Stimulated activated naive CD8-positive, alpha-beta T cell treated with anti-CD3 and anti-CD28 coated beads, Interleukin-15, Interleukin-2, amounts not matched to agents 100 ng/mL and 50 ng/mL, for 24 hours (primary cell): ENCODE measurements at regions not wholly inside any gene's neighbourhood (a gene's known extent, or its start where the extent isn't known, plus 50 kb on each side); places are given as distances from the start of the nearest gene placed in this dataset.

Experiments
- H3K27ac Mint-ChIP-seq: one replicate; pipeline ENCODE4 v1.8.0; 2021; ENCODE audit warnings: mild to moderate bottlenecking, mixed read lengths
- H3K27me3 Mint-ChIP-seq: one replicate; pipeline ENCODE4 v1.8.0; 2021; ENCODE audit warnings: mixed read lengths
- H3K36me3 Mint-ChIP-seq: one replicate; pipeline ENCODE4 v1.8.0; 2021; ENCODE audit warnings: low read depth, mixed read lengths
- H3K4me1 Mint-ChIP-seq: one replicate; pipeline ENCODE4 v1.8.0; 2021; ENCODE audit warnings: low read depth, mixed read lengths
- H3K4me3 Mint-ChIP-seq: one replicate; pipeline ENCODE4 v1.8.0; 2021; ENCODE audit warnings: mild to moderate bottlenecking, mixed read lengths
- H3K9me3 Mint-ChIP-seq: one replicate; pipeline ENCODE4 v1.8.0; 2021; ENCODE audit warnings: mixed read lengths

DNA sequence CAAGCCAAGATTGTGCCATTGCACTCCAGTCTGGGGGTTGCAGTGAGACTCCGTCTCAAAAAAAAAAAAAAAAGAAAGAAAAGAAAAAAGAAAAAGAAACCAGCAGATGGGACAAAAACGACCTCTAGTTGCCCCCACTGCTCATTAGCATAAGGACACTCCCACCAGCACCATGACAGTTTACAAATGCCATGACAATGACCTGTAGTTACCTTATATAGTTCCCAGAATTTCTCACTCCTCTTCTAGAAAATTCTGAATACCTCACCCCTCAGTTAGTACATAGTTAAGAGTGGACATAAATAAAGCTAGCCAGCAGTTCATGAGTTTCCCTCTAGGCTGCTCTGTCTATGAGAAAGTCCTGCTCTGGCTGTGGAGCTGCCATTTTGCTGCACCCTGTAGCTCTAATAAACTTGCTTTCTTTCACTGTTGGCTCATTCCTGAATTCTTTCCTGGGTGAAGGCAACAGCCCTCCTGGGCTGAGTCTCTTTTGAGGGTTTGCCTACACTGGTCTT is 276.8 kb upstream of the AKR1E2 start:
- H3K36me3 Mint-ChIP-seq: no peaks in the 10 kb centered on the region
- peaks cover 30% of the 10 kb centered on the region for H3K27me3 Mint-ChIP-seq
- no peaks in the 10 kb centered on the region for H3K9me3 Mint-ChIP-seq
- H3K4me3 Mint-ChIP-seq: no peak overlapping the region
- peaks cover 9% of the 10 kb centered on the region for H3K4me1 Mint-ChIP-seq
- no peak overlapping the region for H3K27ac Mint-ChIP-seq

DNA sequence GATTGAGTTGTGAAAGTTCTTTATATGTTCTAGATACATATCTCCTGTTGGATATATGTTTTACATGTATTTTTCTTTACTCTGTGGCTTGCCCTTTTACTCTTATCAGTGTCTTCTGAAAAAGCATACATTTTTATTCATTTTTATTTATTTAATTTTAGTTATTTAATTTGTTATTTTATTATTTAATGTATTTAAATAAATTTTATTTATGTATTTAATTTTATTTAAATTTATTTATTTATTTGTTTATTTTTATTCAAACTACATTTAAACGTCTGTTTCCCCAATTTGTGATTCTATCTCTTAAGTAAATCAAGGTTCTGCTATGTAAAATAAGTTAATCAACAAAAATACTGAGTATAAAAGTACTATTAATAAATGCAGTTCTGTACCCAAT is 279.1 kb upstream of the AKR1E2 start:
- Mint-ChIP-seq H3K4me1 (peaks cover 9% of the 10 kb centered on the region), H3K27me3 (peaks cover 34% of the 10 kb centered on the region), H3K27ac (no peak overlapping the region), H3K9me3 (no peaks in the 10 kb centered on the region), H3K4me3 (no peak overlapping the region), H3K36me3 (no peaks in the 10 kb centered on the region)

DNA sequence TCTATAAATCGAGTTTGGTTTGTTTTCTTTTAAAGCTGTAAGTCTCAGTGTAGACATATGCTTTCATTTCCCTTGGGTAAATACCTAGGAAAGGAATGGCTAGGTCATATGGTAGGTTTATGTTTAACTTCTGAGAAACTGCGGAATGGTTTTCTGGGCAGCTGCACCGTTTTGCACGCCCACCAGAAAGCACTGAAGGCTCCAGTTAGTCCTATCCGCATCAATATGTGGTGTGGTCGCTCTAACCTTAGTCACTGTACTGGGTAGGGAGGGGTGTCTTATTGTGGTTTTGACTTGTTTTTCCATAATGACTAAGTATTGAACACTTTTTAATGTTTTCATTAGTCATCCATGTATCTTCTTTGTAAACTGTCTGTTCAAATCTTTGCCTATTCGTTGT is 279.5 kb upstream of the AKR1E2 start:
- H3K27ac Mint-ChIP-seq: peak overlapping the region; percentile 68
- H3K4me3 Mint-ChIP-seq: no peak overlapping the region

DNA sequence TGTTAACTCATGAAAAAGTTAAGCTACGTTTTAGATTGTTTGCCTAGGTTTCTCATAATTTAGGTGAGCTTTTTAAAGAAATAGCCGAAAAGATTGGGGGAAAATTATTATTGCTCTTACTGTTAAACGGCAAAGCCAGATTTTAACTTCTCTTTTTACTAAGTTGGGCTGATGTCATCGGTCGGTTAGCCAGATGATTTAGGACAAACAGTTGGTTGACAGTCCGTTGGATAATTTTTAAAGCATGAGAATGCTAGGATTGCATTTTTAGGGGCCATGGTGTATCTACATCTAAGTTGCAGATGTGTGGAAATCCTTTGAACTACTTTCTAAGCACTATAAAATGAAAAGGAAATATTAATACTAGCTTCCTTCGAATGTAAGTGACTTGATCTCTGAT is 280.9 kb upstream of the AKR1E2 start:
- peaks cover 9% of the 10 kb centered on the region for H3K4me1 Mint-ChIP-seq
- peaks cover 34% of the 10 kb centered on the region for H3K27me3 Mint-ChIP-seq
- H3K36me3 Mint-ChIP-seq: no peaks in the 10 kb centered on the region
- no peak overlapping the region for H3K27ac Mint-ChIP-seq
- no peak overlapping the region for H3K4me3 Mint-ChIP-seq
- no peaks in the 10 kb centered on the region for H3K9me3 Mint-ChIP-seq

More for the DNA sequence above, 279.5 kb upstream of the AKR1E2 start:
- H3K9me3 Mint-ChIP-seq: no peaks in the 10 kb centered on the region
- H3K36me3 Mint-ChIP-seq: no peaks in the 10 kb centered on the region
- peaks cover 34% of the 10 kb centered on the region for H3K27me3 Mint-ChIP-seq
- H3K4me1 Mint-ChIP-seq: peaks cover 9% of the 10 kb centered on the region

DNA sequence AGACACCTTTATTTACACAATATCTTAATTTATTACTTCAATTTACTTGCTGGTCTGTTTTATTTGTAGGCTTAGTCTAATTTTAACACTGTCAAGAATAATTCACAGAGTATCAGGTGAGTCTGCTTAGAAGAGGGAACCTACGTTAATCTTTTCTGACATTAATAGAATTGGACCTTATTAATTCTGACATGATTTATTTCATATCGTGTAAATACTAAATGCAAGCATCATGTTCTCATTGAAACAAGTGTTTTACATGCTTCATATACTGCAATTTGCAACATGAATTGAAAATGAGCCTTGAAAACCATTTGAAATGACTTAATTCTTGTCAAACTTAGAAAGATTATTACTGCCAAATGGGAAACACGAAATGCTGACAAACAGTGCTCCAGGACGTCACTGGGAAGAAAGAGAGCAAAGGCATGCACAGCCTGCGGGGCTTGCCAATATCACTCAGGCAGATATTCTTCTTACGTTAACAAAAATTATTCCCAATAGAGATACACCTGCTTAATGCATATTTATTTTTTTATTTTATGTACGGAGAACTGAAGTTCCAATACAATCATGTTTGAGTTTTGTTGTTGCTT is 282.0 kb upstream of the AKR1E2 start:
- H3K36me3 Mint-ChIP-seq: no peaks in the 10 kb centered on the region
- peaks cover 34% of the 10 kb centered on the region for H3K27me3 Mint-ChIP-seq
- H3K9me3 Mint-ChIP-seq: no peaks in the 10 kb centered on the region
- no peak overlapping the region for H3K27ac Mint-ChIP-seq
- H3K4me1 Mint-ChIP-seq: peaks cover 9% of the 10 kb centered on the region
- H3K4me3 Mint-ChIP-seq: no peak overlapping the region

DNA sequence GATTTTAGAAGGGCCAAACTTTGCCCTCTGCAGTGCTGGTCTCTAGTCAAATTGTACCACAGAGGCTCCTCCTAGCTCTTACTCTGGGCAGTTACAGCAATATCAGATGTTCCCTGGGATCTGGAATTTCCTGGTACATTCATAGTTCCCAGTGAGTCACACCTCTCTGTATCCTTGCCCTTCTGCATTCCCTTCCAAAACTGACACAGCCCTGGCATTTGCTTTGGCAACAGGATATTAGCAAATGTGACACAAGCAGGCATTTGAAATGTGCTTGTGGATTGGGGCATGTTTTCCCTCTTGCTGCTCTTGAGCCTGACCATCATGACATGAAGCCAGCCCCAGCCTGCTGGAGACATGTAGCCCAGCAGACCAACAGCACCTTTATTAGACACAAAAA is 284.7 kb upstream of the AKR1E2 start:
- no peaks in the 10 kb centered on the region for H3K36me3 Mint-ChIP-seq
- H3K27ac Mint-ChIP-seq: no peak overlapping the region
- H3K9me3 Mint-ChIP-seq: peaks cover 17% of the 10 kb centered on the region
- H3K27me3 Mint-ChIP-seq: peaks cover 29% of the 10 kb centered on the region
- no peak overlapping the region for H3K4me3 Mint-ChIP-seq
- H3K4me1 Mint-ChIP-seq: peaks cover 3% of the 10 kb centered on the region

DNA sequence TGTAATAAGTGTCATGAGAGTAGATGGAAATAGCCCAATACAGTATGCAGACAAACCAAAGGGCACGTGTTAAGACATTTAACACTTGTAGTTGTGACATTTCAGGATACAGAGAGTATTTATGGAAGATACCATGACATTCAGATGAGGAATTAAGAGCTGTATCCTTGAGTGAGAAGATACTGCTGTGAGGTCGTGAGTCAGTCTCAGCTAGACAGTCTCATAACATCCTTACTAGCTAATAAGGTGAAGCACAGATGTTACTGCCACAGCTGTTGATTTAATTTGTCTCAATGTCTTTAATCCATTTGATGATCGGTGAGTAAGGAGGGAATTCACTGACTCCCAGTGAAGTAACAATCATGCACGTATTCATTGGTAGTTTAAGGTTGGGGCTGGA is 288.0 kb upstream of the AKR1E2 start:
- H3K27me3 Mint-ChIP-seq: peaks cover 11% of the 10 kb centered on the region
- H3K27ac Mint-ChIP-seq: no peak overlapping the region
- no peaks in the 10 kb centered on the region for H3K36me3 Mint-ChIP-seq
- peaks cover 21% of the 10 kb centered on the region for H3K9me3 Mint-ChIP-seq
- no peak overlapping the region for H3K4me3 Mint-ChIP-seq
- no peaks in the 10 kb centered on the region for H3K4me1 Mint-ChIP-seq

DNA sequence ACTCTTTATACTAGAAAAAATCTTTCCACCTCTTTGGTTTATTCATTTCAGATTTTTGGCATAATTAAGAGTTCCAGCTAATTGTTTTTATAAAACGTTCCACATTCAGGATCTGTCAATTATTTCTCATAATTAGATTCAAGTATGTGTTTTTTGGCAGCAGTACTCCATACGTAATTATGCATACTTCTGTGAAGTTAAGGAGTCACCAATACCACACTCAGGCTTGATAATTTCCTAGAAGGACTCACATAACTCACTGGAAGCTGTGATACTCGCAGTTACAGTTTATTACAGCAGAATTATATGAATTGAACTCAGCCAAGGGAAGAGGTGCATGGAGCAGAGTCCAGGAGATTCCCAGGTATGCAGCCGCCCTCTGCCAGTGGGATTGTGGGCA is 290.5 kb upstream of the AKR1E2 start:
- Mint-ChIP-seq H3K27ac (no peak overlapping the region), H3K9me3 (peaks cover 21% of the 10 kb centered on the region), H3K27me3 (peaks cover 11% of the 10 kb centered on the region)

DNA sequence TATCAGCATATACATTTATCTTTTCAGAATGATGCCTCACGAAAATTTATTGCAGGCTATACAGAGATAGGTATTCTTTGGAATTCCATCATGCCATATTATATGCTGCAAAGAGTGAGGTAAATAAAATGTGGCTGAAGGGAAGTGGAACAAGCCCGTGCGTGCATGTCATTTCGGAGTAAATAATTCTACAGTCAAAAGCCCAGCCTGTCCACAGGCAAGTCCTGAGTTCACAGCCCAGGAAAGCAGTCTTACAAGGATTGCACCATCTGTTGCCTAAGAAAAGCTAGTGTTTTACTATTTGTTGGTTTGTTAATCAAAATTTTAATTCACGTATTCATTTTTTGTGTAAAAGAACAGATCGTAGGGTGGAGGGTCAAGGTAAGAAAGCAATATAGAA is 292.4 kb upstream of the AKR1E2 start:
- H3K27me3 Mint-ChIP-seq: peaks cover 15% of the 10 kb centered on the region
- no peaks in the 10 kb centered on the region for H3K4me1 Mint-ChIP-seq
- no peak overlapping the region for H3K4me3 Mint-ChIP-seq
- H3K27ac Mint-ChIP-seq: no peak overlapping the region
- peaks cover 21% of the 10 kb centered on the region for H3K9me3 Mint-ChIP-seq
- H3K36me3 Mint-ChIP-seq: no peaks in the 10 kb centered on the region

More for the DNA sequence above, 290.5 kb upstream of the AKR1E2 start:
- H3K4me3 Mint-ChIP-seq: no peak overlapping the region
- no peaks in the 10 kb centered on the region for H3K36me3 Mint-ChIP-seq
- no peaks in the 10 kb centered on the region for H3K4me1 Mint-ChIP-seq

DNA sequence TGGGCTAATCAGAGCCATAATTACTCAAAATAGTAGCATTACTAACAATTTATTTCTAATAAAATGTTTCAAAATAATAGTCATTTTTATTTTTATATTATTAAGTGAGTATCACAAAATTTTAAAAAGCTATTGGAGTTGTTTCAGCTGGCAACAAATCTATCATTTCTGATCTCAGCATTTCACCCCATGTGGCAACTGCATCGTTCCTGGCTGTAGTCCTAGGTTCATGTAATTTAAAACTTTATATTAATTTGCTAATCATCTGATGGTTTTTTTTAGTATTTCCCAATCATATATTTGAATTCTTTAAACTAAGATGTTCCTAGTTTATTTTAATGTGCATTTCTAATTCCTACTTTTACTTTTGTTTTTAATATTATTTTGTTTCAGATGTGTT is 293.0 kb upstream of the AKR1E2 start:
- H3K27me3 Mint-ChIP-seq: peaks cover 15% of the 10 kb centered on the region
- no peaks in the 10 kb centered on the region for H3K4me1 Mint-ChIP-seq
- H3K9me3 Mint-ChIP-seq: peaks cover 18% of the 10 kb centered on the region
- H3K36me3 Mint-ChIP-seq: no peaks in the 10 kb centered on the region
- H3K27ac Mint-ChIP-seq: no peak overlapping the region
- H3K4me3 Mint-ChIP-seq: no peak overlapping the region

DNA sequence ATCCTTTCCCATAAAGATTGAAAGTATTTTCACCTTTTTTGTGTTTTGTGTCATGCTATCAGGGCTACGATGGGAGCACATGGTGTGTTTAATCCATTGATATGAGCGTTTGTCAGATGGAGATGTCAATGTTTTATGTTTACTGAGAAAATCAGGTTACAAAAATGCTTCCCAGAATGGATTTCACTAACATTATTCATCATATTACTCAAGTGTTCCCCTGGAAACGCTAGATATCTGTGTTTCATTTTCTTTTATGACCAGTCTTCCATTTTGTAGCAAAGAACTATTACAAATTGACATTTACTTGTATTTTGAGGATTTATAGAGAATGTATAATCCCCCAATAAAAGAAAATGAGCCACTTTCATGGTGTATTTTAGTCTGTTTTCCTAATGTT is 293.5 kb upstream of the AKR1E2 start:
- Mint-ChIP-seq H3K27ac (no peak overlapping the region), H3K36me3 (no peaks in the 10 kb centered on the region), H3K27me3 (peaks cover 15% of the 10 kb centered on the region), H3K9me3 (peaks cover 13% of the 10 kb centered on the region), H3K4me1 (no peaks in the 10 kb centered on the region), H3K4me3 (no peak overlapping the region)

DNA sequence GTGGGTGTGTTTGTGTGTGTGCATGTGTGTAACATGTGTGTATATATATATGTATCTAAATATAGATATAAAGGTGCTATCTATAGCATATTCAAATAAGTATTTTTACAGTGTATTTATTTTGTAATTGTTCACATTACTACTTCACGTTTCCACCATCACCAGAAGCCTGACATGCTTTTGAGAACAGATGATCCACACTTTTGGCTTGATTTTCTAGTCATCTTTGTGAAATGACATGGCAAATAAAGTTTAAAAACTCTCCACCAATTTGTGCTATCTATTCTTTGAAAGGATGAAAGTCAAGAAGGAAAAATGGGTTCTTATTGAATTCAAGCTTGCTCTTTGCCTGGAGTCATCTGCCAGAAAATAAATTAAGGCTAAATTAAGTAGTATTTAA is 294.0 kb upstream of the AKR1E2 start:
- no peaks in the 10 kb centered on the region for H3K4me1 Mint-ChIP-seq
- peaks cover 15% of the 10 kb centered on the region for H3K27me3 Mint-ChIP-seq
- no peaks in the 10 kb centered on the region for H3K36me3 Mint-ChIP-seq
- no peak overlapping the region for H3K4me3 Mint-ChIP-seq
- peaks cover 11% of the 10 kb centered on the region for H3K9me3 Mint-ChIP-seq
- no peak overlapping the region for H3K27ac Mint-ChIP-seq

DNA sequence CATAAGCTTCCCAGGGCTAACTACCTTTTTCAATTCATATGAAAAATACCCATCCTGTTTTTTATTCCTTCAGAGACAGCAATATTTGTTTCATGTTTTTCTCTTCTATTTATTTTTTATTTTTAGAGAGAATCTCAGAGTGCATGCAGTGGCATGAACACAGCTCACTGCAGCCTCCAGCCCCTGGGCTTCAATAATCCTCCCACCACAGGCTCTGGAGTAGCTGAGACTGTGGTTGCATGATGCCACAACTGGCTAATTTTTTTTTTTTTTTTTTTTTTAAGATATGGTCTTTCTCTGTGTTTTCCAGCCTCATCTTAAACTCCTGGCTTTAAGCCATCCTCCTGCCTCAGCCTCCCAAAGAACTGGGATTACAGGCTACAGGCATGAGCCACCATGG is 296.7 kb upstream of the AKR1E2 start:
- H3K9me3 Mint-ChIP-seq: no peaks in the 10 kb centered on the region
- H3K4me3 Mint-ChIP-seq: no peak overlapping the region
- H3K27ac Mint-ChIP-seq: no peak overlapping the region
- no peaks in the 10 kb centered on the region for H3K4me1 Mint-ChIP-seq
- no peaks in the 10 kb centered on the region for H3K36me3 Mint-ChIP-seq
- H3K27me3 Mint-ChIP-seq: peaks cover 19% of the 10 kb centered on the region

DNA sequence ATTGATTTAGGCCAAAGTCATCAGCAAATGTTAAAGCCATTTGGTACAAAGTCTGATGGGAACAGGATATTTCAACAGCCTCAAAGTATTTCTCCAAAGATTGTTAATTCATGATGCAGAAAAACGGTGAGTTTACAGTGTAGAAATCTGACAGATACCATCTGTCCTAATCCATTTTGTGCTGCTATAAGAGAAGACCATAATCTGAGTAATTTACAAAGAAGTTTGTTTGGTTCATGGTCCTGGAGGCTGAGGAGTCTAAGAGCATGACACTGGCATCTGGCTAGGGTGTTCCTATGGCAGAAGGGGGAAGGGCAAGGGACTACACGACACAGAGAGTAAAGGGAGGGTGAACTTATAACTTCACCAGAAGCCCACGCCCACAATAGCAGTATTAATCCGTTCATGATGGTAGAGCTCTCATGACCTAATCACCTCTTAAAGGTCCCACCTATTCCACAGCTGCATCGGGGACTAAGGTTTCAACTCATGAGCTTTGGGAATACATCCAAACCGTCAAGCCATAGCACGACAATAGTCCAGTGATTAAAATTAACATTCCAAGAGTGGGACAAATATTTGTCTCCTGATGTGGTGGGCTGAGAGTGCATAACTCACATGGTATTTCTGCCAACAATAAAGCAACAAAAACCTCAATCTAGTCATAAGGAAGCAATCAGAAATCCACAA is 298.6 kb upstream of the AKR1E2 start:
- Mint-ChIP-seq H3K36me3 (no peaks in the 10 kb centered on the region), H3K27ac (no peak overlapping the region), H3K27me3 (peaks cover 14% of the 10 kb centered on the region), H3K4me3 (no peak overlapping the region), H3K4me1 (no peaks in the 10 kb centered on the region), H3K9me3 (no peaks in the 10 kb centered on the region)

DNA sequence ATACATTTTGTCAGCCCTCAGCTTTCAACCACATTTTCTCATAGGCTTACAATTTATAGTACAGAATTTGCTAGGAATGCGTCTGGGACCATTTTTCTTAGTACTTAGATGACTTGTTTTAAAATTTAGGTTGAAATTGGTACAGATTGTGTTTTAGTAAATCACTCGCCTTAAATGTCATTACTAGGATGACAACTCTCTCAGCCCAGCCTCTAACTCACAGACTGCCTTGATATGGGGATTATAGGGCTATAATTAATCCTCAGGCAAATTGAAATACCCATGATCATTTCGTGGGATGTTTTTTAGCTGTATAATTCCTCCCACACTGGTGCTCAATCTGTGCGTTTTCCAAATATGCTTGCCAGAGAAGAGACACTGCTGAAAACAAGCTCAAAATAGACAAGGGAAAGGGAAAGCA is 299.7 kb upstream of the AKR1E2 start:
- Mint-ChIP-seq H3K4me1 (no peaks in the 10 kb centered on the region), H3K36me3 (no peaks in the 10 kb centered on the region), H3K4me3 (no peak overlapping the region), H3K27ac (no peak overlapping the region), H3K27me3 (peaks cover 8% of the 10 kb centered on the region), H3K9me3 (no peaks in the 10 kb centered on the region)

DNA sequence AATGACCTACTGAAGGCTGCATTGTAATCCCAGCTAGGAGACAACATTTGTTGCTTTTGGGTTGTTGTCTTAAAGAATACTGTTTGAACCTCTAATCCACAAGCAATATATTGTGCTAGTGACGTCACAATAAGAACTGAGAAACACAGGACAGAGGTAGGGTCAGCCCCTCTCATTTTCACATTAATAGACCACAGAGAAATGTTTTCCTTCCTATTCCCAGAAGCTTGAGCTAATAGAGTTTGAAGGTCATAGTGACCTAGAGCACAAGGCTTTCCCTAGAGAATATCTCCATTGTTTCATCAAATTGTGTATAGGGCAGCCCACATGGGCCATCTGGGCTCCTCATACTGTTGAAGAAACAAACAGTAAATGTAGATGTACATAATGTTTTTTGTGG is 300.9 kb upstream of the AKR1E2 start:
- H3K27ac Mint-ChIP-seq: no peak overlapping the region
- H3K27me3 Mint-ChIP-seq: peaks cover 8% of the 10 kb centered on the region
- no peaks in the 10 kb centered on the region for H3K4me1 Mint-ChIP-seq
- H3K4me3 Mint-ChIP-seq: no peak overlapping the region
- H3K36me3 Mint-ChIP-seq: no peaks in the 10 kb centered on the region
- no peaks in the 10 kb centered on the region for H3K9me3 Mint-ChIP-seq
